Pancreas (tissue), 10 donors: ENCODE measurements at regions not wholly inside any gene's neighbourhood (a gene's known extent, or its start where the extent isn't known, plus 50 kb on each side); places are given as distances from the start of the nearest gene placed in this dataset.

ENCODE experiments used
- ATAC-seq, 4 donors: fragments of 200-7000 bp; cut with Tn5 transposase; one replicate each; pipeline versions ENCODE4 v1.8.0 to v1.9.1; 2020; ENCODE audit warnings: mild to moderate bottlenecking in 4 of 4, moderate library complexity in 4 of 4
- DNase-seq, 6 donors: peaks; one replicate each; pipeline ENCODE4 v3.0.0-alpha.2; 2020
- FAIRE-seq: peaks from 2 replicates; lab custom pipeline; 2012; peaks lifted over from hg19 to GRCh38; lab: Jason Lieb, UNC
- H3K27ac ChIP-seq, 4 donors: fragments of 200-600 bp; sonication (generic); 1 replicate in 3 of 4; 2 replicates in 1 of 4; pipeline versions ENCODE4 v1.5.0 to v1.8.0; 2020
- H3K27me3 ChIP-seq, 4 donors: fragments of 200-600 bp; one replicate each; pipeline ENCODE4 v1.8.0; 2021
- H3K36me3 ChIP-seq, 3 donors: fragments of 200-600 bp; sonication (generic) in 1 of 3; one replicate each; pipeline versions ENCODE4 v1.5.0 to v1.8.0; 2020 to 2021
- H3K4me1 ChIP-seq, 3 donors: fragments of 200-600 bp; one replicate each; pipeline ENCODE4 v1.8.0; 2021
- H3K4me3 ChIP-seq, 4 donors: fragments of 200-600 bp; sonication (generic) in 2 of 4; one replicate each; pipeline versions ENCODE4 v1.5.0 to v1.8.0; 2020 to 2021
- H3K9me3 ChIP-seq, 4 donors: fragments of 200-600 bp; one replicate each; pipeline ENCODE4 v1.8.0; 2021
- CTCF ChIP-seq, 4 donors: fragments of 200-600 bp; sonication (generic) in 3 of 4; IDR thresholded peaks; one replicate each; pipeline versions ENCODE4 v1.5.0 to v1.8.0; 2021; ENCODE audit warnings: antibody characterized with exemption in 4 of 4
- WGBS, 2 donors: extraction: QIAGEN DNeasy Blood & Tissue Kit; methylation state at CpG; one replicate each; pipeline ENCODE4 v1.1.7; 2013; 5-methylcytosine and 5-hydroxymethylcytosine counted together
- intact Hi-C, 3 donors: fragments of 100-400 bp; cut with DNase I; formaldehyde crosslinking; loops; one replicate each; pipeline versions ENCODE4 v1.11.1 to v1.14.2; 2022
- donor health status: healthy with polysubstance abuse.
- donor health status: DM: no; HTN: no; CAD: no; lungs with moderate emphysema.
- donor health status: DM: no; HTN: no; CAD: no.
- donor health status: control.
- donor health status: control.
- donor health status: Bipolar disorder and iron deficiency.
- donor health status: DM: yes; HTN: yes; CAD: no.
- donor health status: DM: no; HTN: no; CAD: no.
- donor health status: DM: no; HTN: no; CAD: no.
- donor health status: DM: yes; HTN: yes; CAD: no.

- H3K27ac ChIP-seq: no peak overlapping the region
- FAIRE-seq: no peak
- no peaks in the 10 kb centered on the region for H3K4me1 ChIP-seq
- intact Hi-C loops: no loop called here
- no peak for TF ChIP-seq CTCF (IDR thresholded peaks at IDR 0.05)
- no peaks in the 10 kb centered on the region for H3K27me3 ChIP-seq
- no peak overlapping the region for H3K4me3 ChIP-seq
- no peak for ATAC-seq
- 74 to 83% methylated on average over 6 of the region's 6 CpGs for WGBS, 2 donors
- H3K9me3 ChIP-seq: no peaks in the 10 kb centered on the region
- no peak for DNase-seq
- no peaks in the 10 kb centered on the region for H3K36me3 ChIP-seq
Measured at GRCh38 chr5:179431221-179431824, 86.1 kb upstream of the ADAMTS2 start.

GRCh38 chr5:179430193-179431175, 85.2 kb upstream of the ADAMTS2 start:
- intact Hi-C loops: no loop called here
- TF ChIP-seq CTCF (IDR thresholded peaks at IDR 0.05): no peak
- no peak for ATAC-seq

GRCh38 chr5:179427676-179428056, 82.4 kb upstream of the ADAMTS2 start:
- 84 to 85% methylated on average over 21 of the region's 21 CpGs for WGBS, 2 donors
- FAIRE-seq: no peak
- Histone ChIP-seq H3K27me3 (no peaks in the 10 kb centered on the region), H3K27ac (no peak overlapping the region), H3K9me3 (no peaks in the 10 kb centered on the region), H3K4me1 (no peaks in the 10 kb centered on the region), H3K36me3 (no peaks in the 10 kb centered on the region), H3K4me3 (no peak overlapping the region)
- no peak for ATAC-seq
- intact Hi-C loops: no loop called here
- DNase-seq: no peak
- no peak for TF ChIP-seq CTCF (IDR thresholded peaks at IDR 0.05)

More at GRCh38 chr5:179430193-179431175, 85.2 kb upstream of the ADAMTS2 start:
- DNase-seq (no peak), FAIRE-seq (no peak)
- Histone ChIP-seq H3K27me3 (no peaks in the 10 kb centered on the region), H3K9me3 (no peaks in the 10 kb centered on the region), H3K4me3 (no peak overlapping the region), H3K27ac (no peak overlapping the region), H3K36me3 (no peaks in the 10 kb centered on the region), H3K4me1 (no peaks in the 10 kb centered on the region)
- WGBS, 2 donors: 79 to 83% methylated on average over 22 of the region's 22 CpGs

GRCh38 chr5:179427032-179427675, 81.9 kb upstream of the ADAMTS2 start:
- no peak for ATAC-seq
- no peak for FAIRE-seq
- TF ChIP-seq CTCF (IDR thresholded peaks at IDR 0.05): no peak

More at GRCh38 chr5:179427032-179427675, 81.9 kb upstream of the ADAMTS2 start:
- no peaks in the 10 kb centered on the region for H3K4me1 ChIP-seq
- H3K27ac ChIP-seq: no peak overlapping the region
- no peaks in the 10 kb centered on the region for H3K36me3 ChIP-seq
- DNase-seq: no peak
- H3K27me3 ChIP-seq: no peaks in the 10 kb centered on the region
- WGBS, 2 donors: 74 to 75% methylated on average over 28 of the region's 28 CpGs
- H3K4me3 ChIP-seq: no peak overlapping the region
- intact Hi-C loops: no loop called here
- H3K9me3 ChIP-seq: no peaks in the 10 kb centered on the region
